Uterus (tissue), 3 donors: ENCODE measurements at regions not wholly inside any gene's neighbourhood (a gene's known extent, or its start where the extent isn't known, plus 50 kb on each side); places are given as distances from the start of the nearest gene placed in this dataset.

Source experiments
- DNase-seq, 2 donors: peaks; one replicate each; pipeline ENCODE4 v3.0.0-alpha.2; 2019 to 2020
- H3K27ac ChIP-seq, 2 donors: fragments of 200-600 bp; sonication (generic); 1 replicate in 1 of 2; 2 replicates in 1 of 2; pipeline ENCODE4 v1.5.1; 2016 to 2018
- H3K27me3 ChIP-seq, 2 donors: fragments of 200-600 bp; sonication (generic); one replicate each; pipeline ENCODE4 v1.5.1; 2018 to 2019; ENCODE audit warnings: control low read depth in 1 of 2
- H3K36me3 ChIP-seq, 2 donors: fragments of 200-600 bp; sonication (generic); one replicate each; pipeline ENCODE4 v1.5.1; 2019; ENCODE audit warnings: control low read depth in 1 of 2
- H3K4me1 ChIP-seq, 2 donors: fragments of 200-600 bp; sonication (generic); one replicate each; pipeline ENCODE4 v1.5.1; 2018 to 2019; ENCODE audit warnings: control low read depth in 1 of 2
- H3K4me3 ChIP-seq, 2 donors: fragments of 200-600 bp; sonication (generic); 1 replicate in 1 of 2; 2 replicates in 1 of 2; pipeline ENCODE4 v1.5.1; 2018 to 2019; ENCODE audit warnings: mild to moderate bottlenecking in 1 of 2
- H3K9me3 ChIP-seq, 2 donors: fragments of 200-600 bp; sonication (generic); one replicate each; pipeline ENCODE4 v1.5.1; 2019; ENCODE audit warnings: control low read depth in 1 of 2
- CTCF ChIP-seq, 4 experiments: fragments of 200-600 bp in 2 of 4; fragments of 450-650 bp in 2 of 4; sonication (generic) in 2 of 4; IDR thresholded peaks; one replicate each; pipeline ENCODE4 v1.5.1; 2016 to 2019; ENCODE audit warnings: antibody characterized with exemption in 4 of 4, mild to moderate bottlenecking in 2 of 4, moderate library complexity in 1 of 4
- POLR2A ChIP-seq, 2 donors: fragments of 450-650 bp; IDR thresholded peaks; one replicate each; pipeline ENCODE4 v1.6.1; 2016; ENCODE audit warnings: antibody characterized with exemption in 2 of 2, mild to moderate bottlenecking in 1 of 2, moderate library complexity in 1 of 2
- intact Hi-C: fragments of 100-400 bp; cut with DNase I; formaldehyde crosslinking; loops from one replicate; pipeline ENCODE4 v1.15.1; 2023; ENCODE audit warnings: low total_unique reads
- donor health status: DM: yes; HTN: yes; CAD: no.

DNA sequence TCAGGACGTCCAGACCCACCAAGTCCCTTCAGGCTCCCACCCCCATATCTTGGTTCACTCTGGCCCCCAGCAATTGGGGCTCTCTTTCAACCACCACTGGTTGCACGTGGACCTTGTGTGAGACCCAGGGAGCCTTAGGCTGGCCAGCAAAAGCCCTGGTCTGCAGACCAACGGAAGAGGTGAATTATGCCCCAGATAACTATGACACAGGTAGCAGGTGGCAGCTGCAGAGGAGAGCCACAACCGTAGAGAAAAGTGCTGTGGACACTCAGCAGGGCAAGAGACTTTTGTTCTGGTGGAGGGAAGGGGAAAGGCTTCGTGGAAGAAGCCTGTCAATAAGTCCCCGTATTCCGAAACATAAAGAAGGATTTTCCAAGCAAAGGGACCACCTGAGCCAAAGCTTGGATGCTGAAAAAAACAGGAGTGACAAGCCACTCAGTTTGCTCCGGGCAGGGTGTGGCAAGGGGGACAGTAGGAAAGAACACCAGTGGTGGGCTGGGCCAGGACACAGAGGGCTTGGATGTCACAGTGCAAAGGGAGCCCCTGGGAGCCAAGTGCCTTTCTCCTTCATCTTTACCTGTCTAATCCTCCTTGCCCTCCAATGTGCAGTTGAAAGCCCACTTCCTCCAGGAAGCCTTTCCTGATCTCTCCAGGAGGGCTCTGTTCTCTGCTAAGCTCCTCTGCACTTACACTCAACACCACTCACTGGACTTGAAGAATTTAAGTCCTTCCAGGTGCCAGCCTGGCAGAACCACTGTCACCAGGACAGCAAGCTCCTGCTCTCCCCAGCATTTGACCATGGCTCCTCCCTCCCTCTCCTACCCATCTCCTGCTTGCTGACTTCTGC lies 264.7 kb downstream of the BUD13 start:
- no peak for DNase-seq
- TF ChIP-seq CTCF (IDR thresholded peaks at IDR 0.05) (no peak), POLR2A (IDR thresholded peaks at IDR 0.05) (no peak)
- no peak overlapping the region for H3K27ac ChIP-seq
- H3K4me1 ChIP-seq: no peaks in the 10 kb centered on the region
- H3K9me3 ChIP-seq: no peaks in the 10 kb centered on the region
- H3K4me3 ChIP-seq: no peak overlapping the region
- intact Hi-C loops: no loop called here
- no peaks in the 10 kb centered on the region for H3K36me3 ChIP-seq
- H3K27me3 ChIP-seq: no peaks in the 10 kb centered on the region

- no peaks in the 10 kb centered on the region for H3K36me3 ChIP-seq
- H3K27ac ChIP-seq: no peak overlapping the region
- no peaks in the 10 kb centered on the region for H3K9me3 ChIP-seq
- DNase-seq: no peak
- H3K4me1 ChIP-seq: no peaks in the 10 kb centered on the region
- no peak for TF ChIP-seq POLR2A (IDR thresholded peaks at IDR 0.05)
- TF ChIP-seq CTCF (IDR thresholded peaks at IDR 0.05): no peak
- no peaks in the 10 kb centered on the region for H3K27me3 ChIP-seq
- intact Hi-C loops: no loop called here
- H3K4me3 ChIP-seq: no peak overlapping the region
Measured at GRCh38 chr11:116507016-116507415, 265.8 kb downstream of the BUD13 start.

GRCh38 chr11:116506263-116506825 lies 266.4 kb downstream of the BUD13 start:
- no peak for DNase-seq
- H3K4me3 ChIP-seq: no peak overlapping the region
- H3K9me3 ChIP-seq: no peaks in the 10 kb centered on the region
- no peaks in the 10 kb centered on the region for H3K4me1 ChIP-seq
- TF ChIP-seq CTCF (IDR thresholded peaks at IDR 0.05) (no peak), POLR2A (IDR thresholded peaks at IDR 0.05) (no peak)
- H3K36me3 ChIP-seq: no peaks in the 10 kb centered on the region
- no peak overlapping the region for H3K27ac ChIP-seq
- no peaks in the 10 kb centered on the region for H3K27me3 ChIP-seq
- intact Hi-C loops: no loop called here

DNA sequence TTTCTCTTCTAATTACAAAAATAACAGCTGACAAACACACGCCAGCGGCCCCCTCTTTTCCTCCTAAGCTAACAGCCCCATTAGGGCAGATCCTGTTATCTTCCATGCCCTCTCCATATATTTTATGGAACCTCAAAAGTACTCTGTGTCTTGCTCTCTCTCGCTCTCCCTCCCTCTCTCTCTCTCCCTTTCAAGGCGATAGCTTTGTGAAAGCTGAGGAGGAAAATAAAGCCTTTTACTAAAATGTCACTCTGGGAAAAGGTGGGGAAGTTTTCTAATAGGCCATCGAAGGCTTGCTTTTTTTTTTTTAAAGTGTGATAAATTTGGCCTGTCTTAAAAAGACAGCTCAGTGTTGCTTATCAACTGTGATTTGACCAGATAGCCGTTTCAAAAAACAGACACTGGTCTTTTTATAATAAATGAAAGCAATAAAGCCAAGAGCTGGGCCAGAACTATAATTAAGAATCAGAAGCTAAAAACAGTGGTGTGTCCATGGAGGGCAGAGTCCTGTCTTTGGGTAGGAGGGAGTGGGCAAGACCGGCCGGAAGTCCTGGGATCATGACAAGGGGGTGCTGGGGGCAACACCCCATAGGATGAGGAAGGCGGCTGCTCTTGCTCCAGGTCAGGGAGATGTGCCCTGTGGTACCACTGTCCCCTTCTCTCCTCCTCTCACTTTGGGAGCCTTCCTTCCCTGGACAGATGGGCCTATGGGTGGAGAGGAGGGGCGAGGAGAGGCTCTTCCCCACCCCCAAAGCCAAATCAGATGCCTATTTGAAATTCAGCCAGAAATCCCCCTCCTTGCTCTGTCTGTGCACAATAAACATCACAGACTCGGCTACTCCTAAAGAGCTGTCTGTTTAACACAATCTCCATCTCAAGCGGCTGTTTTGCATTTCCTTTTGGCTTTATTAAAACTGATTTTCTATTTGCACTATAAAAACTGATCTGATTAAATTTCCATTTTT lies 267.2 kb downstream of the BUD13 start:
- Histone ChIP-seq H3K4me1 (peaks cover 0 to 4% of the 10 kb centered on the region in 2 donors), H3K9me3 (no peaks in the 10 kb centered on the region), H3K36me3 (no peaks in the 10 kb centered on the region), H3K27ac (no peak overlapping the region), H3K27me3 (no peaks in the 10 kb centered on the region), H3K4me3 (no peak overlapping the region)
- intact Hi-C loops: no loop called here
- TF ChIP-seq POLR2A (IDR thresholded peaks at IDR 0.05): no peak
- no peak for TF ChIP-seq CTCF (IDR thresholded peaks at IDR 0.05)
- no peak for DNase-seq
